ENCODE measurements at regions not wholly inside any gene's neighbourhood (a gene's known extent, or its start where the extent isn't known, plus 50 kb on each side); places are given as distances from the start of the nearest gene placed in this dataset.

DNA sequence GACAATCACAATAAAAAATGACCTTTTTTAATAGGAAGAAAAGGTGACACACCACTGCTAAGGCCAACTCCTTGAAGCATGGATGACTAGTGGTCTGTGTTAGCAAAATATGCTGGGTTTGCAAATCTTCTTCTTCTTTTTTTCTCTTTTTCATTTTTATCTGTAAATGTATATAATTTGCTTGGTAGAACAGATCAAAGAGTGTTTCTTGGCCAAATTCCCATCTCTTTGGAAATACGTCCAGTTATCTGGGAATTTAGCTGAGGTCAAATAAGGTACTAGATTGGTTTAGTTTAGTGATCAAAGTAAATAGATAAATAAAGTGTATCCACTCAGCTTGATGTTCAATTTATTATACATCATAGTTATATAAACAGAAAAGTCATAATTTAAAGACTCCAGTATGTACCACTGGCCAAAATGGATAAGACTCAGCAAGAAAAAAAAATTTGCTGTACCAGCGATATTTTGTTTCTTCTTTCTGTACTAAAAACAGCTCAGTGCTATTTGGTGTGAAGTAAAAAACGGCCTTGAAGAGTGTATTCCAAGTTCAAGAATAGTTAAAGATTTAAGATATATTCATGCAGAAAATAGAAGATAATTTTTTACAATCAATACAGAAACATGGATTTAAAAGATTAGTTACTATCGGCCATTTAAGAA lies 738.6 kb upstream of the PIK3C3 start:
- TF ChIP-seq, protein P1, sequence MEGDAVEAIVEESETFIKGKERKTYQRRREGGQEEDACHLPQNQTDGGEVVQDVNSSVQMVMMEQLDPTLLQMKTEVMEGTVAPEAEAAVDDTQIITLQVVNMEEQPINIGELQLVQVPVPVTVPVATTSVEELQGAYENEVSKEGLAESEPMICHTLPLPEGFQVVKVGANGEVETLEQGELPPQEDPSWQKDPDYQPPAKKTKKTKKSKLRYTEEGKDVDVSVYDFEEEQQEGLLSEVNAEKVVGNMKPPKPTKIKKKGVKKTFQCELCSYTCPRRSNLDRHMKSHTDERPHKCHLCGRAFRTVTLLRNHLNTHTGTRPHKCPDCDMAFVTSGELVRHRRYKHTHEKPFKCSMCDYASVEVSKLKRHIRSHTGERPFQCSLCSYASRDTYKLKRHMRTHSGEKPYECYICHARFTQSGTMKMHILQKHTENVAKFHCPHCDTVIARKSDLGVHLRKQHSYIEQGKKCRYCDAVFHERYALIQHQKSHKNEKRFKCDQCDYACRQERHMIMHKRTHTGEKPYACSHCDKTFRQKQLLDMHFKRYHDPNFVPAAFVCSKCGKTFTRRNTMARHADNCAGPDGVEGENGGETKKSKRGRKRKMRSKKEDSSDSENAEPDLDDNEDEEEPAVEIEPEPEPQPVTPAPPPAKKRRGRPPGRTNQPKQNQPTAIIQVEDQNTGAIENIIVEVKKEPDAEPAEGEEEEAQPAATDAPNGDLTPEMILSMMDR (IDR thresholded peaks at IDR 0.05; ENCODE audit: insufficient read depth, low read length, poor library complexity, severe bottlenecking), result no peak
- no peak for TF ChIP-seq EZH2phosphoT487 (conservative IDR thresholded peaks at IDR 0.05; ENCODE audit: low read length)

Measured in SU-DHL-6 (cell line).